GM19455 (cell line): ENCODE measurements at regions not wholly inside any gene's neighbourhood (a gene's known extent, or its start where the extent isn't known, plus 50 kb on each side); places are given as distances from the start of the nearest gene placed in this dataset.
"Not testable (repeated sequence)": the region's sequence is repeated elsewhere in the genome, so short reads cannot be mapped to it uniquely, and the experiment has no call there.

ENCODE experiments used
- ATAC-seq: cut with Tn5 transposase; IDR thresholded peaks from one replicate; pipeline ENCODE4 v1.9.1; 2021; ENCODE audit not compliant: unreplicated experiment

GRCh38 chr5:87570366-87570765 is 157.6 kb upstream of the CCNH start:
- ATAC-seq: peak; percentile 54

- ATAC-seq: no peak
These were observed 149.3 kb upstream of the CCNH start for GRCh38 chr5:87562068-87562467.

DNA sequence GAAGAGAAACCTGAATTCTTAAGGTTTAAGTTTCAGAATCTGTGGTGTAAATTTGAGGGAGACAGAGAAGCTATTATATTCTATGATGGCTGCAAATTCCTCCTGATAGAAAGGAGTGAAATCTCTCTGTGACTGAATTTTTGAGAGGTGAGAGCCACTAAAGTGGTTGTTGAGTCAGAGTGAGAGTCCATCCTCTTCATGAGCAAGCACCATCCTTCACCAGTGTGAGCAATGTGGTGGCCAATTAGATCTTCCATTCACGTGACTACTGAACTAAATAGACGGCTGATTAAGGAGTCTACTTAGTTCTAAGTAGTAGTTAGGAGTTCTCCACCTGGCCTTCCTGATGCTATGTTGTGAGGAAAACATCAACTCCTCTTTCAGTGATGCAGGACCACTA is 147.8 kb upstream of the CCNH start:
- ATAC-seq: no peak

DNA sequence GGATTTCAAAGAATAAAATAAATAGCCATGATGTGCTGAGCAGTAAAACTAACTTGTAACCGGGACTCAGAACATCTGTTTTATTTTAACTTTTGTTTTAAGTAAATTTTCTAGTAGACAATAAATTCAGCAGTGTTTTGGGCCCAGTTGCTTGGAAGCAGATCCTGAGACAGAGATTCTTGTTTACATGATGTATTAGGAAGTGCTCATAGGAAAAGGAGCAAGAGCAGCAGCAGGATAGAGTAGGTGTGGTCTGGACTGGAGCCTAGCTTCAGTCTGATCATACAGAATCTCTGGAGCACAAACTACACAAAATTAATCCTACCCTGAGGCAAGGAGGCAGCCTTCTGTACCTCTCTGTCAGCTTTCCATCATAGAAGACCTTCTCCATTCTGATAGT is 139.2 kb upstream of the CCNH start:
- no peak for ATAC-seq

- no peak for ATAC-seq
These were observed 128.9 kb upstream of the CCNH start for GRCh38 chr5:87541676-87542075.

GRCh38 chr5:87541033-87541432 is 128.3 kb upstream of the CCNH start:
- ATAC-seq: no peak

DNA sequence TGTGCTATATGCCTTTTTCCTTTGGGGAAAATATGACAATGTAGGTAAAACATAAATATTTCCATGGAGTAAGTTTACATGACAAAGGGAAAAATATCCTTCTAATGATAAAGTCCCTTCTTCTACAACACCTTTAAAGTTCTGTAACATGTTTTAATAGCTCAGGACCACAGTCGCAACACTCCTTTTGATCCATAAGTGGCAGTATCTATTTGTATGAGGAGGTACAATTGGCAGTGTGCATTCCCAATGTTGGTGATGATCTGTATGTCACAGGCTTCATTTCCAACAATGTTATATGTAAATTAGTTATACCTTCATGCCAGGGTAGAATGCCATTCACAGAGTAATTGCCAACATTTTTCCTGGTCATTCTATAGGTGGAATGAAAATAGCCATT is 127.1 kb upstream of the CCNH start:
- ATAC-seq: no peak

GRCh38 chr5:87536365-87536764 is 123.6 kb upstream of the CCNH start:
- ATAC-seq: no peak

DNA sequence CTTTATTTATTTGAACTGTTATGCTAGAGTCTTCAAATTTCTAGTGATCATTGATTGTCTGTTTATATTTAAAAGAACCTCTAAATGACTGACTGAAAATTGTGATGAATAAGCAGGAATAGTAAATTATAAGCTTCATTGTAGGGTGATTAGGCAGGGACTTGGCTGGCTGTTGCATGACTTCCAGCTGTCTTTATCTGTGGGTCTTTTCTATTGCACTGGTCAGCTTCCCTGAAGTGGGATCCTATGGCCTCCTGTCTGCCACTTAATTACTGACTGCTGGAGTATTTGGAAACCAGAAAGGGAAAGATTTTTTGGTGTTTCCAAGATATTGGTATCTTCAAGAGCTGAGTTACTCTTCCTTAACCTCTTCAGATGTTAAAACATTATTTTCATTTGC is 123.0 kb upstream of the CCNH start:
- no peak for ATAC-seq

DNA sequence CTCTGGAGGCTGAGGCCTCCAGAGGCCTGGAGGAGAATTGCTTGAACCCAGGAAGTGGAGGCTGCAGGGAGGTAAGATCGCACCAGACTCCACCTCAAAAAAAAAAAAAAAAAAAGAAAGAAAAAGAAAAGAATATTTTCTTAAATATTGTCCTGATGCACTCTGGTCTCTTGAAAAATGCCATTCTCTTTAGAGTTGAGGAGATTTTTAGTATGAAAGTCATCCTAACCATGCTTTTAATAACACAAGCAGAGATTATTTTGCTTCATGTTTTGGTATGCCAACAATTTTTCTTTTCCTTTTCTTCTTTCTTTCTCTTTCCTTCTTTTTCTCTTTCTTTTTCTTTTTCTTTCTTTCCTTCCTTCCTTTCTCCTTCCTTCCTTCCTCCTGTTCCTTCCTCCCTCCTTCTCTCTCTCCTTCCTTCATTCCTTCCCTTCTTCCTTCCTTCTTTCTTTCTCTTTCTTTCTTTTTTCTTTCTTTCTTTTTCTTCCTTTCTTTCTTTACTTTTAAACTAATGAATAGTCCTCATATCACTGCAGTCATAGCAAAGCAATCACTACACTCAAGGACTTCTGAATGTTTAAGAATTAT is 116.9 kb upstream of the CCNH start:
- ATAC-seq: no peak

DNA sequence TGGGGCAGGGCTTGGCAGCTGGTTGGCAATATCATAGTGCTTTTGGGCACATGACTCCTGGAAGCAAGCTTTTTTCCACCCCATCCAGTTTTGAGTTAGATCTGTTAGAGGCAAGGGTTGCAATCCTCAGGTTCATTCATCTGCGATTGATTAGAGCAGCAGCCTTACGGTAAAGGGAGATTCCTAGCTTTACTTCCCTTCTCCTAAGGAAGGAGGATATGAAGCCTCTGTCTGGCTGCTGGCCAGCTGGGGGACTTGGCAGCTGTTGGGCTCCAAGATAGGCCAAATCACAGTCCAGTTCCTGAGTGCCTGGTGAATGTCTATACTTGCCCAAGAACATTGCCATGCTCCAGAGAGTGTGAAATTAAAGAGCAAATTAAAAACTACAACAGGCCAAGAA is 113.4 kb upstream of the CCNH start:
- no peak for ATAC-seq

DNA sequence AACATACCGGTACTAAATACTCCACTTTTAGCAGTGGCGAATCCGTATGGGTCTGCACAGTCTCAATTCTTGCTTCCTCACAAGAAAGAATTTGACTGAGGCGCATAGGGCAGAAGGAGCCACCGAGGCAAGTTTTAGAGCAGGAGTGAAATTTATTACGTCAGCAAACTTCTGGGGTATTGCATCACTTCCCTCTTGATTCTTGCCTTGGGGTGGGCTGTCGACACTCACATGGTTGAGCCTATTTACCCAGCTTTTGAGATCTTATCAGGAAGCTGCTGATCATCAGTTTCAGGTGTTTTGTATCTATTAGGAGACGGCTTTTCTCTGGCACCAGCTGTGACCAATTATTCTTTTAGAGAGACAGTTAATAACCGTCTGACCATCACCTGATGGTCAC is 111.5 kb upstream of the CCNH start:
- ATAC-seq: no peak

DNA sequence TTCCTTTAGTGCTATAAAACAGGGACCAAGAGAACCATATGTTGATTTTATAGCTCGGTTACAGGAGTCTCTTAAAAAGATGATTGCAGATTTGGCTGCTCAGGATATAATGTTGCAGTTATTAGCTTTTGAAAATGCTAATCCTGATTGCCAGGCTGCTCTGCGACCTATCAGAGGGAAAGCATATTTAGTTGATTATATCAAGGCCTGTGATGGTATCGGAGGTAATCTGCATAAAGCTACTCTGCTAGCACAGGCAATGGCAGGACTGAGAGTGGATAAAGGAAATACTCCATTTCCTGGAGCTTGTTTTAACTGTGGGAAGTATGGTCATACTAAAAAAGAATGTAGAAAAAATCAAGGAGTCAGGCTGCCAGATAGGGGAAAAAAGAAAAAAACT is 99.0 kb upstream of the CCNH start:
- ATAC-seq: not testable (repeated sequence)

- ATAC-seq: no peak
These were observed 90.3 kb upstream of the CCNH start for GRCh38 chr5:87503004-87503403.

- no peak for ATAC-seq
These were observed 87.0 kb upstream of the CCNH start for GRCh38 chr5:87499478-87500410.
